ENCODE measurements at regions not wholly inside any gene's neighbourhood (a gene's known extent, or its start where the extent isn't known, plus 50 kb on each side); places are given as distances from the start of the nearest gene placed in this dataset.

DNA sequence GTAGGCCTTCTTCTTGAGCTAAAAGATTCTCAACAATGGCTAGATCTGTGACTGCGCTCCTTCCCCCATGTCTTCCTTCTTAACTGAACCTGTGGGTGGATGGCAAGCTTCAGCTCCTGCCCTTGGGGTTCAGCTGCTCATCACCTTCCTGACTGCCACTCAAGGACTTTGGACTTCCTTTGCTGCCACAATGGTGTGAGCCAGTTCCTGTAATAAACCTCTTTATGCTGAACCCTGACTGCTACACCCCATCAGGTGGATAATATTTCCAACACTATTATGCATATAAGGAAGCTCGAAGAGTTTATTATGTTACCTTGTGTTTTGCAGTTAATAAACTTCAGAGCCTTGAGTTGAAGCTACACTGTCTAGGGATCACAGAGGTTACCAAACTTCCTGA lies 208.9 kb upstream of the SLC10A2 start:
- no peak for TF ChIP-seq EP300 (IDR thresholded peaks at IDR 0.05; ENCODE audit: borderline replicate concordance)
- no peak for TF ChIP-seq YY1 (IDR thresholded peaks at IDR 0.05; ENCODE audit: low read depth)
- no peak for TF ChIP-seq CREB1 (IDR thresholded peaks at IDR 0.05; ENCODE audit: low read depth)
